DND-41 (cell line): ENCODE measurements at regions not wholly inside any gene's neighbourhood (a gene's known extent, or its start where the extent isn't known, plus 50 kb on each side); places are given as distances from the start of the nearest gene placed in this dataset.
"Not testable (repeated sequence)": the region's sequence is repeated elsewhere in the genome, so short reads cannot be mapped to it uniquely, and the experiment has no call there.

Experiments used
- ATAC-seq: fragments of 200-7000 bp; cut with Tn5 transposase; 3 replicates; pipeline ENCODE4 v1.9.1; 2021; ENCODE audit warnings: low read depth; ENCODE audit not compliant: insufficient read depth
- DNase-seq: peaks from one replicate; pipeline ENCODE4 v3.0.0-alpha.2; 2020
- H2AFZ ChIP-seq: 2 replicates; pipeline ENCODE4 v1.6.0; 2012; ENCODE audit warnings: low read depth, low read length
- H3K27ac ChIP-seq: 2 replicates; pipeline ENCODE4 v1.5.1; 2012; ENCODE audit warnings: low read length, inconsistent platforms
- H3K27me3 ChIP-seq: fragments of 200-600 bp; sonication (generic); 2 replicates; pipeline ENCODE4 v1.6.0; 2012; ENCODE audit warnings: low read length, mild to moderate bottlenecking, inconsistent platforms; ENCODE audit not compliant: insufficient read depth, poor library complexity
- H3K36me3 ChIP-seq: 2 replicates; pipeline ENCODE4 v1.5.1; 2012; ENCODE audit warnings: low read length, inconsistent platforms; ENCODE audit not compliant: insufficient read depth
- H3K4me1 ChIP-seq: 2 replicates; pipeline ENCODE4 v1.5.1; 2012; ENCODE audit warnings: mild to moderate bottlenecking, low read length; ENCODE audit not compliant: insufficient read depth
- H3K4me2 ChIP-seq: 2 replicates; pipeline ENCODE4 v1.6.0; 2012; ENCODE audit warnings: mild to moderate bottlenecking, moderate library complexity, low read length, inconsistent platforms; ENCODE audit not compliant: insufficient read depth
- H3K4me3 ChIP-seq, 2 experiments: fragments of 200-600 bp in 1 of 2; shearing (Covaris generic) in 1 of 2; 2 replicates each; pipeline ENCODE4 v1.5.1; 2012 to 2016; ENCODE audit warnings: inconsistent platforms in 2 of 2, low read length in 2 of 2, mild to moderate bottlenecking in 2 of 2, low read depth in 1 of 2, moderate library complexity in 1 of 2
- H3K79me2 ChIP-seq: 2 replicates; pipeline ENCODE4 v1.6.0; 2012; ENCODE audit warnings: low read length, inconsistent platforms; ENCODE audit not compliant: insufficient read depth
- H3K9ac ChIP-seq: 2 replicates; pipeline ENCODE4 v1.6.0; 2012; ENCODE audit warnings: low read depth, mild to moderate bottlenecking, inconsistent platforms, low read length, moderate library complexity
- H3K9me3 ChIP-seq: 2 replicates; pipeline ENCODE4 v1.5.1; 2012; ENCODE audit warnings: low read length, moderate library complexity, mild to moderate bottlenecking, inconsistent platforms; ENCODE audit not compliant: insufficient read depth, severe bottlenecking
- H4K20me1 ChIP-seq: 2 replicates; pipeline ENCODE4 v1.6.0; 2012; ENCODE audit warnings: low read length; ENCODE audit not compliant: insufficient read depth
- EZH2 ChIP-seq: IDR thresholded peaks from 3 replicates; pipeline ENCODE4 v1.6.1; 2012; ENCODE audit warnings: borderline replicate concordance, low read depth, mild to moderate bottlenecking, moderate library complexity, low read length, inconsistent platforms; ENCODE audit not compliant: severe bottlenecking
- TF ChIP-seq, protein P1 (sequence below): IDR thresholded peaks from 2 replicates; pipeline ENCODE4 v1.5.1; 2012; ENCODE audit warnings: borderline replicate concordance, low read length, moderate library complexity, mild to moderate bottlenecking; ENCODE audit not compliant: poor library complexity, severe bottlenecking; ENCODE audit errors: extremely low read depth

DNA sequence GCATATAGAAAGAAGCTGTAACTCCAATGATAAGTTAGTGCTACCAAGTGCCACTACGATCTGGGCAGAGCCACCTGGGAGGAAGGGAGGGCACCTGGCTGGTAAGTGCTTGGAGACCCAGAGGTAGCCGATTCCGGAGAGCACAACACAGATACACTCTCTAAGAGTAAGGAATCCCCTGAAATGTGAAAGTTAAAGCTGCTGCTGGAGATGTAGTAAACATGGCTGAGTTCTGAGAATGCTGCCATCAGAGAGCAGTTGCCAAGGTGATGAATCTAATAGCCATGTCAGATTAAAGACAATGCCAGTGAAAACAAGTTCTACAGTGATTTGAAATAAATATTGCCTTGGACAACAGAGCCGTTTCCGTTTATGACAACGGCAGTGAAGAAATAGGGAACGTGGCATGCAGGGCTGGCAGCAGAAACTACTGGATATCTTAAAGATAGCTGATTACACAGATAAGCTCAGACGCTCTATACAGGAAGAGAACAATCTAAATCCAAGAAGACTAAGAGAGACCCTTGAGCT lies 561.2 kb upstream of the C9orf72 start:
- Histone ChIP-seq H3K4me2 (no peak overlapping the region), H3K27me3 (no peaks in the 10 kb centered on the region), H3K27ac (no peak overlapping the region), H2AFZ (no peak overlapping the region), H3K4me3 (no peak overlapping the region), H3K9ac (no peak overlapping the region), H3K36me3 (no peaks in the 10 kb centered on the region), H3K4me1 (no peaks in the 10 kb centered on the region), H3K79me2 (no peaks in the 10 kb centered on the region), H4K20me1 (no peaks in the 10 kb centered on the region), H3K9me3 (no peaks in the 10 kb centered on the region)
- TF ChIP-seq EZH2: no peak
- ATAC-seq (no peak), DNase-seq (no peak)

DNA sequence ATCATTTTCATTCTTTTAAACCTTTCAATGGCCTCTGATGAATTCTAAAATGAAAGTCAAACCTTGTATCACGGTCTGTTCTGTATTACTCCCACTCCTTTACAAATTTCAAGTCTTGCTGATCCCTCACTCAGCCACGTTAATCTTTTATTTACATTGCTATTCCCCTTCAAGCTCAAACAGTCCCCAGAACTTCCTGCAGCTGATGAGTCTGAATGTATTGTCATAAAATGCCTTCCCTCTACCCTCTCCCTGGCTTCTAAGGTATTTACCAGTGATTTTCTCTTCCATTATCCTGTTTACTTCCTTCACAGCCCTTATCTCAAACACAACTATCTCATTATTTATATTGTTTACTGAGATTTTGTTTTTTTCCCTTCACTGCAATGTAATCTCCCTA lies 562.3 kb upstream of the C9orf72 start:
- Histone ChIP-seq H3K9ac (no peak overlapping the region), H3K36me3 (no peaks in the 10 kb centered on the region), H3K27me3 (no peaks in the 10 kb centered on the region), H3K79me2 (no peaks in the 10 kb centered on the region), H3K27ac (no peak overlapping the region), H3K4me2 (no peak overlapping the region), H2AFZ (no peak overlapping the region), H3K4me1 (no peaks in the 10 kb centered on the region), H4K20me1 (no peaks in the 10 kb centered on the region), H3K4me3 (no peak overlapping the region), H3K9me3 (no peaks in the 10 kb centered on the region)
- DNase-seq (no peak), ATAC-seq (no peak)
- TF ChIP-seq EZH2: no peak
- TF ChIP-seq, protein P1, sequence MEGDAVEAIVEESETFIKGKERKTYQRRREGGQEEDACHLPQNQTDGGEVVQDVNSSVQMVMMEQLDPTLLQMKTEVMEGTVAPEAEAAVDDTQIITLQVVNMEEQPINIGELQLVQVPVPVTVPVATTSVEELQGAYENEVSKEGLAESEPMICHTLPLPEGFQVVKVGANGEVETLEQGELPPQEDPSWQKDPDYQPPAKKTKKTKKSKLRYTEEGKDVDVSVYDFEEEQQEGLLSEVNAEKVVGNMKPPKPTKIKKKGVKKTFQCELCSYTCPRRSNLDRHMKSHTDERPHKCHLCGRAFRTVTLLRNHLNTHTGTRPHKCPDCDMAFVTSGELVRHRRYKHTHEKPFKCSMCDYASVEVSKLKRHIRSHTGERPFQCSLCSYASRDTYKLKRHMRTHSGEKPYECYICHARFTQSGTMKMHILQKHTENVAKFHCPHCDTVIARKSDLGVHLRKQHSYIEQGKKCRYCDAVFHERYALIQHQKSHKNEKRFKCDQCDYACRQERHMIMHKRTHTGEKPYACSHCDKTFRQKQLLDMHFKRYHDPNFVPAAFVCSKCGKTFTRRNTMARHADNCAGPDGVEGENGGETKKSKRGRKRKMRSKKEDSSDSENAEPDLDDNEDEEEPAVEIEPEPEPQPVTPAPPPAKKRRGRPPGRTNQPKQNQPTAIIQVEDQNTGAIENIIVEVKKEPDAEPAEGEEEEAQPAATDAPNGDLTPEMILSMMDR: no peak

DNA sequence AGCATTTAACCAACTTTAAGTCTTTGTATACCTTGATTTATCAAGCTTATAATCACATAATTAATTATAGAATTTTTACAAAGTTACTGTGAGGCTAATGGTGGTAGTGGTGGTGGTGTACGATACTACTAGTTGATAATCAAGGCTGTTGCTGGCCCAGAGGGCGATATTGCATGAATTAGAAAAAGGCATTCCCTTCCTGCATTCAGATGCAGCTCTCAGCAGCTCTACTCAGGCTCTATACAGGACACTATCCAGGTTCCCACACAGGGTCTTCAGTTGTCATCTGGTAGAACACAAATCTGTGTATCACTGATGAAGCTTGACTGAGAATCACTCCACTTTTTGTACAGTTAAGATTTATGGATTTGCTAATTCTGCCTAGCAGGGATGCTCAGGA lies 562.8 kb upstream of the C9orf72 start:
- no peak for TF ChIP-seq EZH2
- TF ChIP-seq, protein P1: no peak
- ATAC-seq (no peak), DNase-seq (no peak)
- Histone ChIP-seq H3K27ac (no peak overlapping the region), H3K79me2 (no peaks in the 10 kb centered on the region), H3K4me1 (no peaks in the 10 kb centered on the region), H3K9ac (no peak overlapping the region), H3K9me3 (no peaks in the 10 kb centered on the region), H4K20me1 (no peaks in the 10 kb centered on the region), H3K27me3 (no peaks in the 10 kb centered on the region), H3K4me3 (no peak overlapping the region), H3K36me3 (no peaks in the 10 kb centered on the region), H2AFZ (no peak overlapping the region), H3K4me2 (no peak overlapping the region)

DNA sequence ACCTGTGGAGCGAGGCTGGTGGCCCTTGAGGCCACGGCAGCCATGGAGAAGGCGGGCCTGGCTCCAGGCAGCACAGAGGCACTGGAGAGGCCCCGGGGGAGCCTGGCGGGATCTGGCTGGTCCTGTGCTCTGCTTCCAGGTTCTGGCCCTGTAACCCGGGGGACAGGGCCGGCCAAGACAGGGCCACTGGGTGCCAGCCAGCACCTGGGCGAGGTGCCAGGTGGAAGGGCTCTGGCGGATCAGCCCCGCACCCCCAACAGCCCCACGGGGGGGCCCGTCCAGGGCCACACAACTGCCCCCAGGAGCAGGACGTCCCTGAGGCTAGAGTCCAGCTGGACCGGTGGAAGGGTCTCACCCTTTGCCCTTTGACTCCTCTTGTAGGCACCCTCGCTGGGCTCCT lies 574.1 kb upstream of the C9orf72 start:
- H4K20me1 ChIP-seq, H3K36me3 ChIP-seq, H3K27ac ChIP-seq, H3K9me3 ChIP-seq, H3K27me3 ChIP-seq, H3K79me2 ChIP-seq, H2AFZ ChIP-seq, H3K9ac ChIP-seq, ATAC-seq, H3K4me1 ChIP-seq, H3K4me2 ChIP-seq, DNase-seq, H3K4me3 ChIP-seq: not testable (repeated sequence)

DNA sequence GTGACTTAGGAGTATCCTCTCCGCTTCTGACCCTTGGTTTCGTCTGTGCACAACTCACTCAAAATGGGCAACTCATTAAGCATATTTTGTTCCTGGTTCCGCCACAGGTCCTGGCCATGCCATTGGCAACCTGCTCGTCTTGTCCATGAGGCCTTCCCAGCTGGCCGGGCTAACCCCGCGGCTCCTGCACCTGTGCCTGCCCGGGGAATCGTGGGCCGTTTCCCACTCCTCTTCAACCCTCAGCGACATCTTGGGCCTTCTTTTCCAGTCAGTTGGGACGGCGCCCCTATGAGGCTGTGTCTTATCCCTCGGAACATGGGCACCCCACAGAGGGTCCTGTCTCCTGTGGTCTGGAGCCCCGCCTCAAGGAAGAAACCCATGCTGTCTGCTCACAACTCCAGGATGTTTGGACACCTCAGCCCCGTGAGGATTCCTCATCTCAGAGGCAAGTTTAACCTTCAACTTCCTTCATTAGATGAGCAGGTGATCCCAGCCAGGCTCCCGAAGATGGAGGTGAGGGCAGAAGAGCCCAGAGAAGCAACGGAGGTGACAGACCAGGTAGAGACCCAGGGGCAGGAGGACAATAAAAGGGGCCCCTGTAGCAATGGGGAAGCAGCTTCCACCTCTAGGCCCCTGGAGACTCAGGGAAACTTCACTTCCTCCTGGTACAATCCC lies 574.8 kb upstream of the C9orf72 start:
- not testable (repeated sequence) for ATAC-seq, H3K79me2 ChIP-seq, H3K9me3 ChIP-seq, H3K9ac ChIP-seq, DNase-seq, H4K20me1 ChIP-seq, H3K27ac ChIP-seq, H3K4me3 ChIP-seq, H3K4me2 ChIP-seq, H3K27me3 ChIP-seq, H3K36me3 ChIP-seq, H2AFZ ChIP-seq, H3K4me1 ChIP-seq

DNA sequence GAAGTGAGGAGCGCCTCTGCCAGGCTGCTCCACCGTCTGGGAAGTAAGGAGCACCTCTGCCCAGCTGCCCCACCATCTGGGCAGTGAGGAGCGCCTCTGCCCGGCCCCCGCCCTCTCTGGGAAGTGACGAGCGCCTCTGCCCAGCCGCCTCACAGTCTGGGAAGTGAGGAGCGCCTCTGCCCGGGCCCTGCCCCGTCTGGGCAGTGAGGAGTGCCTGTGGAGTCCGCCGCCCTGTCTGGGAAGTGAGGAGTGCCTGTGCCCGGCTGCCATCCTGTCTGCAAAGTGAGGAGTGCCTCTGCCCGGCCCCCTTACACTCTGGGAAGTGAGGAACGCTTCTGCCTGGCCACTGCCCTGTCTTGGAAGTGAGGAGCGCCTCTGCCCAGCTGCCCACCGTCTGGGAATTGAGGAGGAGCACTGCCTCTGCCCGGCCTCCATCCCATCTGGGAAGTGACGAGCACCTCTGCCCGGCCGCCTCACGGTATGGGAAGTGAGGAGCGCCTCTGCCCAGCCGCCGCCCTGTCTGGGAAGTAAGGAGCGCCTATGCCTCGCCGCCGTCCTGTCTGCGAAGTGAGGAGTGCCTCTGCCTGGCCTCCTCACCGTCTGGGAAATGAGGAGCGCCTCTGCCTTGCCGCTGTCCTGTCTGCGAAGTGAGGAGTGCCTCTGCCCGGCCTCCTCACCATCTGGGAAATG lies 576.2 kb upstream of the C9orf72 start:
- H3K27me3 ChIP-seq: not testable (repeated sequence)

More for the DNA sequence above, 576.2 kb upstream of the C9orf72 start:
- not testable (repeated sequence) for H4K20me1 ChIP-seq, H3K4me3 ChIP-seq, ATAC-seq, H3K4me2 ChIP-seq, H3K79me2 ChIP-seq, DNase-seq, H3K27ac ChIP-seq, H2AFZ ChIP-seq, H3K4me1 ChIP-seq, H3K9me3 ChIP-seq, H3K9ac ChIP-seq, H3K36me3 ChIP-seq
